SKM-1 treated with dmso at 0.1 percent for 144 hours (cell line): ENCODE measurements at regions not wholly inside any gene's neighbourhood (a gene's known extent, or its start where the extent isn't known, plus 50 kb on each side); places are given as distances from the start of the nearest gene placed in this dataset.
"Not testable (repeated sequence)": the region's sequence is repeated elsewhere in the genome, so short reads cannot be mapped to it uniquely, and the experiment has no call there.

Source experiments
- DNase-seq: peaks from one replicate; lab custom pipeline; 2025; ENCODE audit not compliant: unreplicated experiment; lab: John Stamatoyannopoulos, UW

GRCh38 chr7:84941936-84942335 lies 244.9 kb downstream of the SEMA3D start:
- no peak for DNase-seq

- DNase-seq, result no peak
These were observed 245.6 kb downstream of the SEMA3D start for GRCh38 chr7:84941291-84941690.

GRCh38 chr7:84939888-84940287 lies 247.0 kb downstream of the SEMA3D start:
- no peak for DNase-seq

- no peak for DNase-seq
These were observed 247.4 kb downstream of the SEMA3D start for GRCh38 chr7:84939442-84939841.

GRCh38 chr7:84924353-84924752 lies 262.5 kb downstream of the SEMA3D start:
- no peak for DNase-seq

- DNase-seq, result no peak
These were observed 263.5 kb downstream of the SEMA3D start for GRCh38 chr7:84923348-84923747.

GRCh38 chr7:84921154-84921553 lies 265.7 kb downstream of the SEMA3D start:
- DNase-seq, result no peak

- not testable (repeated sequence) for DNase-seq
These were observed 269.9 kb downstream of the SEMA3D start for GRCh38 chr7:84916973-84917372.

- DNase-seq, result no peak
These were observed 270.7 kb downstream of the SEMA3D start for GRCh38 chr7:84916161-84916560.

- DNase-seq, result no peak
These were observed 272.3 kb downstream of the SEMA3D start for GRCh38 chr7:84914598-84914997.

- DNase-seq, result no peak
These were observed 273.1 kb downstream of the SEMA3D start for GRCh38 chr7:84913731-84914130.

- no peak for DNase-seq
These were observed 273.7 kb downstream of the SEMA3D start for GRCh38 chr7:84912993-84913635.

GRCh38 chr7:84912537-84912936 lies 274.3 kb downstream of the SEMA3D start:
- no peak for DNase-seq

GRCh38 chr7:84912018-84912417 lies 274.8 kb downstream of the SEMA3D start:
- no peak for DNase-seq

- DNase-seq, result no peak
These were observed 275.8 kb downstream of the SEMA3D start for GRCh38 chr7:84911077-84911476.

- DNase-seq, result not testable (repeated sequence)
These were observed 276.5 kb downstream of the SEMA3D start for GRCh38 chr7:84910322-84910721.

- DNase-seq, result no peak
These were observed 278.6 kb downstream of the SEMA3D start for GRCh38 chr7:84908196-84908793.

GRCh38 chr7:84906889-84907288 lies 280.0 kb downstream of the SEMA3D start:
- no peak for DNase-seq

GRCh38 chr7:84904561-84904960 lies 282.3 kb downstream of the SEMA3D start:
- no peak for DNase-seq

- DNase-seq, result no peak
These were observed 285.5 kb downstream of the SEMA3D start for GRCh38 chr7:84901366-84901765.

GRCh38 chr7:84900215-84900614 lies 286.6 kb downstream of the SEMA3D start:
- no peak for DNase-seq

GRCh38 chr7:84895563-84895962 lies 291.3 kb downstream of the SEMA3D start:
- DNase-seq, result no peak

- DNase-seq, result not testable (repeated sequence)
These were observed 303.3 kb downstream of the SEMA3D start for GRCh38 chr7:84883570-84883969.
